ENCODE measurements at regions not wholly inside any gene's neighbourhood (a gene's known extent, or its start where the extent isn't known, plus 50 kb on each side); places are given as distances from the start of the nearest gene placed in this dataset.

GRCh38 chr3:80521081-80521480, 753.3 kb upstream of the ROBO1 start:
- no peak for DNase-seq (ENCODE audit: low read depth in 2 of 2)

DNA sequence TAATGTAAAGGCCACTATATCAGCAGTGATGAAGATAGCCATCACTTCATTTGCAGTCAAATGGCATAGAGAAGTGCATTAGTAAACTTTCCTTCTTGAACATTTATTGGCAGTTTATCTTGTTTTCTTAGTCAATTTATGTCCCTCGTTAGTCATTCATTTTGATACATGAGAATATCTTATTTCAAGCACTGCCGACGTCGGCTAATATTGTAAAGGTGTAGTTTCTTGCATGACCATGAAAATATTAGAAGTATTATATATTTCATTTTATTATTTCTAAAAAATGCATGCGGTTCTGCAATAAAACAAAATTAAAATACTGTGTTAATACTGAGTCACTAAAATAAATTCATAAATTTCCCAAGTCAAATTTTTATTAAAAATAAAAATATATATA, 751.6 kb upstream of the ROBO1 start:
- no peak for DNase-seq (ENCODE audit: low read depth in 2 of 2)

DNA sequence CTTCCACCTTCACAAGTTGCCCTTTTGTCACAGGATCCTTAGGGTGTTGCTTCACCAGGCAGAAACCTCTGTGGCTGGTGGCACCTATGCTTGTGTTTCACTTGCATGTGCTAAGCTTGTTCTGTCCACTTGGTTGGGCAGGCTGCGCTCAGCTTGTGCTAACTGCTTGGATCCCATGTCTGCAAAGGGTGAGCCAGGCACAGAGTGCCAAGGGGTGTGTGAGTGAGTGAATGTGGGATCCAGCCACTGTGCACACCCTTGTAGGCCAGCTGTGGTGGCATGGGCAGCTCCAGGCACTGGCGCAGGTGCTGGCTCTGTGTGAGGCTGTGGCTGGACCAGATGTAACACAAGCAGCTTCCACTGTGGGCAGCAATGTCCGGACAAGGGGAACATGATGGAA, 728.7 kb upstream of the ROBO1 start:
- no peak for DNase-seq (ENCODE audit: low read depth in 2 of 2)

GRCh38 chr3:80492162-80492561, 724.4 kb upstream of the ROBO1 start:
- DNase-seq (ENCODE audit: low read depth in 2 of 2), result no peak

- DNase-seq (ENCODE audit: low read depth in 2 of 2), result no peak
These were observed 705.2 kb upstream of the ROBO1 start for GRCh38 chr3:80472961-80473360.

DNA sequence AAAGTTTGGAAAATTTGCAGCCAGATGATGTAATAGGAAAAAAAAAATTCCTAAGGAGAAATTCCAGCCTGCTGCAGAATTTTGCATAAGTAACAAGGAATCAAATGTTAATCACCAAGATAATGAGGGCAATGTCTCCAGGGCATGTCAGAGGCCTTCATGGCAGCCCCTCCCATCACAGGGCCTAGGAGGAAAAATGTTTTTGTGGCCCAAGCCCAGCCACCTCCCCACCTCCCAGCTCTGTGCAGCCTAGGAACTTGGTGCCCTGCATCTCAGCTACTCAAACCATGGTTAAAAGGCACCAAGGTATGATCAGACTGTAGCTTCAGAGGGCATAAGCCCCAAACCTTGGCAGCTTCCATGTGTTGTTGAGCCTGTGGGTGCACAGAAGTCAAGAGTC, 704.7 kb upstream of the ROBO1 start:
- DNase-seq (ENCODE audit: low read depth in 2 of 2), result no peak

DNA sequence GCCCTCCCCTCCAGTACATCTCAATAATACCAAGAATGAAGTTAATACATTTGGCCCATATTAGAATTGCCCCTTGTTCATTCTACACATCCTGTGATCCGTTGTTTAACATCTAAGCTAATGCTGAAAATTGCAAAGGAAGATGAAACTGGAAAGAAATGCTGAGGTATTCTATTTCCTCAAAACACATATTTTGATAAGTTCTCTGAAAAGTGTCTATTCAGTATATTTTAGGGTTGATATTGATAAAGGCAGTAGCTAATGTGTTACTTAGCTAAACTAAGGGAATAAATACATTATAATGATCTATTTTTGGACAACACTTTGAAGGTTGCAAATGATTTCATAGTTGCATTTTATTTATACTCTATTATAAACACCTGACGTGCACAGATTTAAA, 702.6 kb upstream of the ROBO1 start:
- DNase-seq (ENCODE audit: low read depth in 2 of 2), result no peak

GRCh38 chr3:80465746-80466145, 697.9 kb upstream of the ROBO1 start:
- no peak for DNase-seq (ENCODE audit: low read depth in 2 of 2)

GRCh38 chr3:80451393-80451792, 683.6 kb upstream of the ROBO1 start:
- no peak for DNase-seq (ENCODE audit: low read depth in 2 of 2)

GRCh38 chr3:80445641-80446040, 677.8 kb upstream of the ROBO1 start:
- DNase-seq (ENCODE audit: low read depth in 2 of 2), result no peak

GRCh38 chr3:80445053-80445452, 677.3 kb upstream of the ROBO1 start:
- DNase-seq (ENCODE audit: low read depth in 2 of 2), result no peak

DNA sequence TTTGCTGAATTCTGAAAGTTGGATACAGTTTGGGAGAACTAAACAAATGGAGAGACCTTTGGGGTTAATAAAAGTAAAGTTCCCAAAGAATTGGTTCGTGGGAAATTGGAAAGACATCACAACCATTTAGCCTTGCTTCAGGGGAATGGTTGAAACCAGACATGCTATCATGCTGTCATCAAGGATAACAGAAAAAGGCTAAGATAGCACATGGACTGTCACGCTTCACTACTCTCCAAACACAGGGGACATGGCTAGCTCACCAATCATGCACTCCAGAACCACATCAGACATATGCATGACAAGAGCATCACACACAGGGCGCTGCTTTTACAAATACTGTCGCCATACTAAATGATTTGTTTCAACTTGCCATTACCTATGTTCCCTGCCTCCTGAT, 671.7 kb upstream of the ROBO1 start:
- DNase-seq (ENCODE audit: low read depth in 2 of 2), result no peak

DNA sequence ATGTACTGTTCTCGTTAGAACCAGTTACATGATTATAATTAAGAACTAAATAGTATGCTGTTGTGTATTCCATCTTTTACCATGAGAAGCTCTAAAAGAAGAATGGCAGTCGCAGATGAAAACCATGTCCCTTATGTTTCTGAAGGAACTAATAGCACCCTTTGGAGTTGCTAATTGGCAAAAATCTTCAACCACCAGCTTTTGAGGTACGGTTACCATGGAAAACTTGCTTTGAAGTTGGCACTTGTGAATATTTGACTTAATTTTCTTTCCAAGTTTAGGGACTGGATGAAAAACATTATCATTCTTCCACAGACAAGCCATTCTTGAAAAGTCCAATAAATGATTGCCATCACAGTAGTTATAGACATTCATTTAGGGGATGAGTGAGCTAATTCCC, 666.6 kb upstream of the ROBO1 start:
- DNase-seq (ENCODE audit: low read depth in 2 of 2), result no peak

GRCh38 chr3:80424951-80425350, 657.2 kb upstream of the ROBO1 start:
- no peak for DNase-seq (ENCODE audit: low read depth in 2 of 2)

DNA sequence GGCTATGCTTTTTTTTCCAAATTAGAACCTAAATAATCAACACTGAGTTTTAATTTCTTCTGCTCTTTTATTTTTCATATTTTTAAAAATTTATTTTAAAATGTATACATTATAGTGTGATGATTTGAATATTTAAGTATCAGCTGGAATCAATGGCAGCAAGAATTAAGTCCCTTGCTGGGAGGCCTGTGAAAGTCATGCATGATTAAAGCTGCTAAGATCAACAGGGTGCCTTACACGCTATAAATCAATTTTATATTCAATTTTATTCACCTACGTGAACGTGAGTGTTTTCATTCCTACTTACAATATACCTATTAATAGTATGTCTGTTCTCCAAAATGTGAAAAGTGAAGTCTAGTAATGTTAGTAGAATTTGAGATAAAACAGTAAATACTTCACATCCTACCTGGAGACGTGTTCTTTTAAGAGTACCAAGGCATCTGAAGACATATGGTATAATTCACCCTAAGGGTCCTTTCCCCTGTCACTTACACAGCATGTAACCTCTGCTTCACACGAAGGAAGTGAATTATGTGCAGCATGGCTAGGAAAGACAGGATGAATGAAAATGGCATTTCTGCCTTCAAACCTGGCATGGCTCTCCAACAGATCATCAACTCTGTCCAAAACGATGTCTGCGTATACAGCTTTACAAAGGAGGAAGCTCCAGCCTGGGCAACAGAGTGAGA, 640.4 kb upstream of the ROBO1 start:
- DNase-seq (ENCODE audit: low read depth in 2 of 2), result no peak

DNA sequence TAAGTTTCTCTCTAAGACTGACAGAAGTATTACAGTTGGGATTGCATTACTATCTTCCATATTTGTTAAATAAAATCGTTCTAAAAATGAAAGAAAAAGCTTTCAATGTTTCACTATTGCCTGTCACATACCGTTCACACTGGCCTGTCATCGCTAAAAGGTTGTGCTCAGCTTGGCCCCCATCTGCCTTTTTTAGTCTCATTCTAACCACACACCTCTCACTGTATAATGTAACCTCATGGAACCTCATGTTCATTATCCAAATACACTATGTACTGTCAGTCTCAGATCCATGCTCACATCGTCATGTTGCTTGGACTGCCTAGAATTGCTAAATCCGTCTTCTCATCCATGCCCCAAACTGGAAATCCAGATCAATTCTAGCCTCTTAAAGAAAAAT, 637.8 kb upstream of the ROBO1 start:
- no peak for DNase-seq (ENCODE audit: low read depth in 2 of 2)

GRCh38 chr3:80395023-80395422, 627.2 kb upstream of the ROBO1 start:
- no peak for DNase-seq (ENCODE audit: low read depth in 2 of 2)

DNA sequence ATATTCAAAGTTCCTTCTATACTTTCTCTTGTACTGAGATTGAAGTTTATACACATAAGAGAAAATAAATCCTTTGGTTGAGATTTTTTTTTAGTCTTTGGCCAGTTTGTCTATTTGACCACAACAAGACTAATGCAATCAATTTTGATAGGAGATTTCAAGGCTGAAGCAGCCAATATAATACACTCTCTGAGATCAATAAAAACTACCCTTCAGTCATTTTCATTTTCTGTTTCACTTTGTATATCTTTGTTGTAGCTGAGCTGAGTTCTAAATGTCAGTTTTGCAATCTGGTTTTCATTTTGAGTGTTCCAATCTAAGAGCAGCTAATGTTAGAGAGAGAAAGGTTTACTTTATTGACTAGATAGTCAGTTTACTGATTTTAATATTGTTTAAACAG, 623.8 kb upstream of the ROBO1 start:
- DNase-seq (ENCODE audit: low read depth in 2 of 2), result no peak

DNA sequence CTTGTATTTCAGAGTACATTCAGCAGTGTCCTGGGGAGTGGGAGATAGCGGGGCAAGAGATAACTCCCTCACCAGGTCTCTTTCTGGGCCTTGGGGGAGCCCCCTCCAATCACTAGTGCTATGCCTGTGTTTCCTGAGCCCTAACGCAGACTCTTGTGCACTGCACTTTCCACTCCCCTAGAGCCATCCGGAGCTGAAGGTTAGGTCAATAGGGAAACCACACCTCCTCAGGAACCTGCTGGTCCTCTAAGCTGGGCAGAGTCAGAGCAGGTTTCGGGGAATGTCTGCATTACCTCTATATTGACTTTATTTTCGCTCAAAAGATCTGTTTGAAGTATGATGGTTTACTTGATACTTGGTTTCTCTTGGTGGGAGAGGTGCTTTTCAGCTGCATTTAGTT, 617.0 kb upstream of the ROBO1 start:
- DNase-seq (ENCODE audit: low read depth in 2 of 2), result no peak

GRCh38 chr3:80374423-80374822, 606.6 kb upstream of the ROBO1 start:
- DNase-seq (ENCODE audit: low read depth in 2 of 2), result no peak

GRCh38 chr3:80368616-80369015, 600.8 kb upstream of the ROBO1 start:
- no peak for DNase-seq (ENCODE audit: low read depth in 2 of 2)

GRCh38 chr3:80366808-80367548, 599.2 kb upstream of the ROBO1 start:
- DNase-seq (ENCODE audit: low read depth in 2 of 2), result no peak

- DNase-seq (ENCODE audit: low read depth in 2 of 2), result no peak
These were observed 590.0 kb upstream of the ROBO1 start for GRCh38 chr3:80357761-80358160.
